Fibroblast of pulmonary artery (primary cell): ENCODE measurements at regions not wholly inside any gene's neighbourhood (a gene's known extent, or its start where the extent isn't known, plus 50 kb on each side); places are given as distances from the start of the nearest gene placed in this dataset.

ENCODE experiments used
- DNase-seq: peaks from one replicate; pipeline ENCODE4 v3.0.0-alpha.2; 2010; ENCODE audit warnings: low read depth
- H3K4me3 ChIP-seq: replicated peaks from 2 replicates; pipeline ENCODE4 v1.5.1; 2011; ENCODE audit warnings: low read depth, mild to moderate bottlenecking, control low read depth, low read length, moderate library complexity
- TF ChIP-seq, protein P1 (sequence below): IDR thresholded peaks from 2 replicates; pipeline ENCODE4 v1.5.1; 2011; ENCODE audit warnings: mild to moderate bottlenecking, control low read depth, low read length, inconsistent platforms; ENCODE audit errors: missing control alignments

DNA sequence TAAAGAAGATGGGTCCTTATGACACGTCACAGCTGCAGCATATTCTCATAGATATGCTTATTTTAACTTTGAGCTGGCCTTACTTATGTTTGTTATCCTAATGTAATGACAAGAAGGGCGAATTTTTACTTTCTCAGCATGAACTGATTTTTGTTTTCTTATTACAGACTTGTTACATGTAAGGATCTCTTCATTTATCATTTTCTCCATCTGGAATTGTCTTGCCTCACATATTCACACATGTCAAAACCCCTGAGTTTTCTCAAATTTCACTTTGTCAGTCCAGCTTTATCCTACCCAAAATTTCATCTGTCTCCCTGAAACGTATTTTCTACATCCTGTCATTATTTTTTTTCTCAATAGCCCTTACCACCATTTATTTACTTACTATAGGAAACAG lies 1774.0 kb upstream of the PRR20A start:
- no peak overlapping the region for H3K4me3 ChIP-seq
- TF ChIP-seq, protein P1, sequence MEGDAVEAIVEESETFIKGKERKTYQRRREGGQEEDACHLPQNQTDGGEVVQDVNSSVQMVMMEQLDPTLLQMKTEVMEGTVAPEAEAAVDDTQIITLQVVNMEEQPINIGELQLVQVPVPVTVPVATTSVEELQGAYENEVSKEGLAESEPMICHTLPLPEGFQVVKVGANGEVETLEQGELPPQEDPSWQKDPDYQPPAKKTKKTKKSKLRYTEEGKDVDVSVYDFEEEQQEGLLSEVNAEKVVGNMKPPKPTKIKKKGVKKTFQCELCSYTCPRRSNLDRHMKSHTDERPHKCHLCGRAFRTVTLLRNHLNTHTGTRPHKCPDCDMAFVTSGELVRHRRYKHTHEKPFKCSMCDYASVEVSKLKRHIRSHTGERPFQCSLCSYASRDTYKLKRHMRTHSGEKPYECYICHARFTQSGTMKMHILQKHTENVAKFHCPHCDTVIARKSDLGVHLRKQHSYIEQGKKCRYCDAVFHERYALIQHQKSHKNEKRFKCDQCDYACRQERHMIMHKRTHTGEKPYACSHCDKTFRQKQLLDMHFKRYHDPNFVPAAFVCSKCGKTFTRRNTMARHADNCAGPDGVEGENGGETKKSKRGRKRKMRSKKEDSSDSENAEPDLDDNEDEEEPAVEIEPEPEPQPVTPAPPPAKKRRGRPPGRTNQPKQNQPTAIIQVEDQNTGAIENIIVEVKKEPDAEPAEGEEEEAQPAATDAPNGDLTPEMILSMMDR = no peak
- DNase-seq = no peak

DNA sequence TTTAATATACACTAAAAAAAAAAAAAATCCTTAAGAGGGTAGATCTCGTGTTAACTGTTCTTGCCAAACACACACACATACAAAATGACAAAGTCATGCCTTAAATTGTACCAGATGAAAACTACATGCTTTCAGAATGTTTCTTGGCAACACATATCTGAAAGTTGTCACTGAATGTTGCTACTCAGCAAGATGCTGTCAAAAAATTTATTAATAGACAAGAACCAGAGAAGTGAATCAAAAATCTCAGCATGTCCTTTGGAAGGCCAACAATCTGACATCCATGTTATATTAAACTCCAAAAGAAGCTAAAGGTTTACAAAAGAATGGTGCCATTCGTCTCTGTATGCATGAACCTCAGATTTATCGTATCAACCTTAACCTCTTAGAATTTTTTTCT lies 1746.2 kb upstream of the PRR20A start:
- TF ChIP-seq, protein P1 = no peak
- H3K4me3 ChIP-seq = no peak overlapping the region
- no peak for DNase-seq

DNA sequence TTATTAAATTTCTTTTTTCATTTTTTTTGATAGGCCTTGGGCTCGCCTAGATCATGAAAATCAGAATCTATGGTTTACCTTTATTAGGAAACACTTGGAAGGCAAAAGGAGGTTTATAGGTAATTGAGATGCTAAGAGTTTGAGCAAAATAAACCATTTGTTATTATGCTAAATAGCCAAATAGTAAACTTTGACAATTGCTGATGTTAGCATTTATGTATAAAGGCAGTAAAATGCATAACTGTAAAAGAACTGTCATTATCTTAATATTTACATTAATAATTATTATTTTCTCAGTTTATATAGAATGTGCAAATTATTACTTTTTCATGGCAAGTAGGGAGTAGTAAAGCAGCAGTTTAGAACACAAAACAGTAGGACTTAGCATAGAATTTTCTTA lies 1737.8 kb upstream of the PRR20A start:
- DNase-seq = no peak
- TF ChIP-seq, protein P1 = no peak
- no peak overlapping the region for H3K4me3 ChIP-seq

DNA sequence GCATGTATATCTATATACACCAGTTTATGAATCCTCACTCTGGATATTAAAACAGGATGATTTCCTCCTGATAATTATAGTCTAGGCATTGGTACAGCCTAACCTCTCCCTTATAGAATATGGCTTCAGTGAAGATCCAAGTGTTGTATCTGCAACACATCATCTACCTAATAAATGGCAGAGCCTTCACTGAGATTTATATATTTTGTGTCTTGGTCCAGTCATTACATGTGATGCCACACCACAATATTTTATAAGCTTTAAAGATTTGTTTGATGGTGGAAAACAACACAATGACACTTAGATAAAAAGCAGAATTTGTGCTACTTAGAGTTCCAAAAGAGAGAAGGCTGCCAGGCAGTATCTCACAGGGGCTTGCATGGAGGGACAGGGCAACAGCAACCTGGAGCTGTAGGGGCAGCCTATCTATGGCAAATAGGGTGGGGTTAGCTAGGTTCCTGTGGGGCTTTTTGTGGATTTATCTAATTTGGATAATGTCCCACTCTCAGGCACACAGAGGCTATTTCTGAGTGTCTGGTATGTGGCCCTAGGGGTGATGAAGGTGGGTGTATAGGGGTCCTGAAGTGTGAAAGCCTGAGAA lies 1736.7 kb upstream of the PRR20A start:
- TF ChIP-seq, protein P1 = no peak
- no peak overlapping the region for H3K4me3 ChIP-seq
- no peak for DNase-seq

DNA sequence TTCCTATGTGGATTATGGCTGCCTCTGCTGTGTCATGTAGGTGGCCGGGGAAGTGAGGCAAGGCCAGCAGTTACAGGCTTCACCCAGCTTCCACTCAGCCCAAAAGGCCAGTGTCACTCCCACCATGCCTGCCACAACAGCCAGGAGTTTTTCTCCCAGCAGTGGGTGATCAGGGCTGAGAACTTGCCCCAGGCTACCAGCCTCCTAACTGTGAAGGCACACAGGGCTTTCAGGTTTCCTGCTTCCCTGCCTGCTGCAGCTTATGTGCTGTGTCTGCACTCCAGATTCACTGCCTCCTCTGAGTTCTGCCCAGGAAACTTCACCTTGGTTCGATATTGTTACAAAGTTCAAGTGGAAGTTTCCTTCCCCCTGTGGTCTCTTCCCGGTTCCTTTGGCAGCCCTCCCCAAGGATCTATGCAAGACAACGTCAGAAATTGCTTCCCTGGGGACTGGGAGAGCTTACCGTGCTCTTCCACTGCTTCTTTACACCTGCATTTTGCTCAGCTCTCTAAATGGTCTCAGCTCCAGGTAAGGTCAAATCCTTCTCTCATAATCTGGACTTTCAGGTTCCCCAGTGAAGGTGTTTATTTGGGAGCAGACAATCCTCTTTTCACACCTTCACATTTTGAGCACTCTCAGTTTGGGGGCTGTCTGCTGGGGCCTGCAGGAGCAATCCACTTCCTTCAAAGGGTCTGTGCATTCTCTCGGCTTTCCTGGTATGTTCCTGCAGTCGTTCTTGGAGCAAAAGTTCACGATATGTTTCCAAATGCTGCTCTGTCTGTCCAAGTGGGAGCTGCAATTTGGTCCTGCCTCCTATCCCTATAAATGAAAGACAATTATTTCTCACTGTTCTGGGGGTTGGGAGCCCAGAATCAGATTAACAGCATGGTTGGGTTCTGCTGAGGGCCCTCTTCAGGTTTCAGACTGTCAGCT lies 1730.1 kb upstream of the PRR20A start:
- no peak overlapping the region for H3K4me3 ChIP-seq
- TF ChIP-seq, protein P1 = no peak
- DNase-seq = no peak

DNA sequence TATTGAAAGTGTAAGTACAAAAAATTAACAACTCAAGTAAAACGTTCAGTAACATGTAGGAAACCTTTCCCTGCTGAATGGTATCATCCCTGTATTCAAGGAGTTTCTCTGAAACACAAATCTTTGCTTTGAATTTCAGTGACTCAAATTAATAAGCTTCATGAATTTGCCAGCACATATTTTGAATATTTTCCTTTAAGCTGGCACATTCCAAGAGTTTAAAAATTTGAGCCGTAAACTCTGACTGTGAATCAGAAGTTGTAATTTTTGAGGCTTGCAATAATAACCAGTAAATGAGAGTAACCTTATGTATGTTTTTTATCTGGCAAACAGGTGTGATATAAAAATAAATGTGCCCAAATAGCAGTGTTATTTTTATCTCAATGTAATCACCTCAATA lies 1722.6 kb upstream of the PRR20A start:
- DNase-seq = no peak
- TF ChIP-seq, protein P1 = no peak
- no peak overlapping the region for H3K4me3 ChIP-seq
